ENCODE measurements at regions not wholly inside any gene's neighbourhood (a gene's known extent, or its start where the extent isn't known, plus 50 kb on each side); places are given as distances from the start of the nearest gene placed in this dataset.
"Not testable (repeated sequence)": the region's sequence is repeated elsewhere in the genome, so short reads cannot be mapped to it uniquely, and the experiment has no call there.

- DNase-seq: no peak
These were observed 160.4 kb upstream of the PCDH9 start for GRCh38 chr13:67390462-67391086.

DNA sequence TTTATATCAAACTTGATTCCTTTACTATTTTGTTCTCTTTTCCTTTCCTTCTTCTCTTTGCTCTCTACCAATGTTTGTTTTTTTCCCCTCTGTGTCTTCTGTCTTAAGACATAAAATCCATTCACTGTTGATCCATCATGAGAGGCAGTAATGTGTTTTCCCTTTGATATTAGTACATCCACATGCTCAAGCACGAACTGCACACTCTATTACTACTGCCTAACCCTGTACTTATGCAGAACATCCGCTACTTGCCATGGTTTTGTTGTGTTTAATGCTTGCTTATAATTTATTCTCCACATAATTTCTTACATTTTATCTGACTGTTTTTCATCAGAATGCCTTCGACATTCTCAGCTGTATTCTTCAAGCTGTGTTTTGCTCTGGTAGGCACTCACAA is 159.0 kb upstream of the PCDH9 start:
- no peak for DNase-seq

- not testable (repeated sequence) for DNase-seq
These were observed 153.1 kb upstream of the PCDH9 start for GRCh38 chr13:67383109-67383757.

DNA sequence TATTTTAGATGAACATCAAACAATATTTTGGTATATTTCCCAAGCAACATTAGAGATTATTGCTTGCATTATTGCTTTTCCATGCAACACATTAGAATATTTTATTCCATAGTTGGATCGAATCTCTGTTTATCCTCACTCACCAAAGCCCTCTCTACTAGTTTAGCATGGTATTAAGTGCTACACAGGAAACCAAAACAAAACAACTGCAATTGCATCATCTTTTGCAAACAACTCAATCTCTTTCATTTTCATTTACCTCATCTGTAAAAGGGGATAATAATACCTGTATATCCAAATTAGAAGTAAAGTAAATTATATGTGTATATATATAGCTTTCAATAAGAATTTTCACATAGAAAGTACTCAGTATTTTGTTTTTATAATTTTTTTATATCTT is 147.8 kb upstream of the PCDH9 start:
- DNase-seq: no peak

DNA sequence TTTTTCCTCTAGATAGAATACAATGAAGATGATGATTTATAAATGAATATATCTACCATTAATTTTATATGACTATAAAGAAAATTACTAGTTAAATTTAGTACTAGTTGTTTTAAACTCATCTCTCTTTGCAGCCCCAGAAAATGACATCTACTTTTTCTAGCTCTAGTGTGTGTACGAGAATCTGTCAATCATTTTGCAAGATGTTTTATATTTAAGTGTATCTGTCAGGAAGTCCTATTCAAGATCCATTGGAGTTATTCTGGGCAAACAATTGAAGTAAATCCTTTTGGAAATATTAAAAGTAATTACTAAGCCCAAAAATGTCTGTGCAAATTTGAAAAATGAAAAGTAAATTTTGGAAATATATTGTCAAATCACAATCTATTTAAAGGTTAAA is 144.3 kb upstream of the PCDH9 start:
- DNase-seq: no peak

GRCh38 chr13:67372868-67373464 is 142.8 kb upstream of the PCDH9 start:
- no peak for DNase-seq

GRCh38 chr13:67369895-67370660 is 139.9 kb upstream of the PCDH9 start:
- no peak for DNase-seq

GRCh38 chr13:67367399-67367798 is 137.3 kb upstream of the PCDH9 start:
- DNase-seq: no peak

DNA sequence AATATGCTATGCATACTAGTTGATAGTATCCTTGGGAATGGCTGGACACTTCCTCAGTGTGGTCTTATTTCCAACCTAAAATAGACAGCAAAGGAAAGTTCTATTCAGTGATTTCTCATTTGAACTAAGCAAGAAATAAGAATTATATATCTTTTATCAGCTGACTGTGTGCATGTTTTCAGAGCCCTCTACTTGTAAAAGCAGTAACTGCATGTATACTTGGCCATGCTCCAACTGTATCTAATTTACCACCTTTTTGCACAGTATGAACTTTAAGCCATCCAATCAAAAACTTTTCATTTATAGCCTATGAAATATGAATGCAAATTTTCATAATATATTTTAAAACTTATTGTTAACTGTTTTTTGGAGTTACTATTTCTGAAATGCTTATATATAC is 136.4 kb upstream of the PCDH9 start:
- DNase-seq: no peak

- no peak for DNase-seq
These were observed 125.8 kb upstream of the PCDH9 start for GRCh38 chr13:67355812-67356476.

DNA sequence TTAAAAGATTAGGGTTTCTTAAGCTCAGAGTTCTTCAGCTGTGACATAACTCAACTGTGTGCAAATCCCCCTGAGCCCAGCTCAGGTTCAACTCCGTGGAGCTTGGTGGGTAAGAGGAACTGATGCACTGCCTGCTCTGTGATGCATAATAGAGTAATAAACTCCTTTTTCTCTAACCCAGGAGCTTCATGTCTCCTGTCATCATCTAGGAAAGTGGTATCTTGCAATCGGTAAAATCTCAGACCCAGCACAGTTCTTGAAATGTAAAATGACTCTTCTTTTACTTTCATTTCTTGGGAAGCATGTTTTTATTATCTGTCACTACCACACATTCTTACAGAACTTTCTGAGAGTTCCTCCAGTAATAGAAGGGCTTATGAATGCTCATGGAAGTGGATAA is 123.8 kb upstream of the PCDH9 start:
- DNase-seq: no peak

GRCh38 chr13:67353031-67353430 is 122.9 kb upstream of the PCDH9 start:
- DNase-seq: no peak

DNA sequence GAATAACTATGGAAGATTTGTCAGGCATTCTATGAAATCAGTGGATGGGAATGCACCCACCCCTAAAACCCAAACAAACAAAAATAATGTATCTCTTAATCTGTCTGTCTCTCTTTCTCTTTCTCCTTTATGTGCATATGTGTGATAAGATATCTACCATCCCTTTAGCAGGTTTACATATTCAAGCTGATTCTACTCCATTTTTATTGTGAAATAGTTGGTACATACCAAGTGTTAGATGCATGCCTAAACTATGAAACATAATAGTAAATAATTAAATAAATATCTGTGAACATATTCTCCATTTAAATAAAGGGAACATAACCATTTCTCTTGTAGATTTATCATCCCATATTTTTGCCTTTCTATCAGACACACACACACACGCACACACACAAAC is 121.8 kb upstream of the PCDH9 start:
- no peak for DNase-seq

- DNase-seq: no peak
These were observed 121.0 kb upstream of the PCDH9 start for GRCh38 chr13:67351114-67351513.

GRCh38 chr13:67343777-67344176 is 113.6 kb upstream of the PCDH9 start:
- no peak for DNase-seq

DNA sequence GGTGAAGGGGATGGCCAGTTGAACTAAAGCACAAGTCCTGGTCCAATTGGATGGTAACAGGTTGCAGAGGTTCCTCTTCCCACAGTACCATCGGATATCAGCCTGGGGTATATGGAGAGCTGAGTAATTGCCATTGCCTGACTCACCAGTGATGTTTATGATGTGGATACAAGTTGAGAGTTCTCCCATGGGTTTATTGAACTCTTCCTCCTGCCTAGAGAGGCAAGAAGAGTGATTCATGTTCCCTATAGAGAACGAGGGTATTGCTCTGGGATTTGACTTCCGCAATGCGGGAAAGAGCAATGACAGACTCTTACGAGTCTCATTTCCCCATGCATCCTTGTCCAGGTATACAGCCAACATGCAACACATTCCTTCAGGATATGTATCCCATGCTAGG is 111.3 kb upstream of the PCDH9 start:
- no peak for DNase-seq

- DNase-seq: no peak
These were observed 100.0 kb upstream of the PCDH9 start for GRCh38 chr13:67330149-67330548.

DNA sequence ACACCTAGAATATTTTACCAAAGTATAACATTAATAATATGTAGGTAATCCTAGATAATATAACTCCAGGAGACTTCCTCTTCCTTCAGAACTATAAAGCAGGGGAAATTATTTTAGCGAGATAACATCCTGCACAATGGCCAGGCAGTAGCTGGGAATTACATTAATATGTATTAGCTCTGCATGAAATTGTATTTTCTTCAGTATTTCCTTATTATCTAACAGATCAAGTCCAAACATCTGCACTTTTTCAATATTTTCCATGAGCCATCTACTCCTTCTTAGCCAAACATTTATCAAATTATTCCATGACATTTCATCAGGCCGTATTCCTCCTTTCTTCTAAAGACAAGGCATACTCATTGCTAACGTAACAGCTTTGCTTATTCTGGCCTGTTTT is 98.8 kb upstream of the PCDH9 start:
- no peak for DNase-seq

DNA sequence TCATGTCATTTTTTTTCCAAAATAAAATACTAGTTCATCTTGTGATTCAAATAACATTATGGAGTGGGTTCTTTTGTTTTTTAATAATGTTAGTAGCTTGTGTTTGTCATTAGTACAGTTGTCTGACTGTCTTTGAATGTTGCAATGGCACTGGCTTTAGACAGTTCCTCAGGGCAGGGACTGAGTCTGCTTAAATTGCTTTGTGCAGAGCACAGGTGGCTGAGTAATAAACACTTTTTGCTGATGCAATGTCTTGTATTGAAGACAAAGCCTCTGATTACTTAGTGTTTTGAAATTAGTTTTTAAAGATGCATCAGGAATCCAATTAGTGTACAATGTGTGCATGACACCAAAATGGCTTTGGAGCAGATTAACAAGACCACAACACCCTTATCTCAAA is 88.7 kb upstream of the PCDH9 start:
- no peak for DNase-seq

- DNase-seq: no peak
These were observed 88.3 kb upstream of the PCDH9 start for GRCh38 chr13:67318398-67318797.

- no peak for DNase-seq
These were observed 84.3 kb upstream of the PCDH9 start for GRCh38 chr13:67314405-67314804.

DNA sequence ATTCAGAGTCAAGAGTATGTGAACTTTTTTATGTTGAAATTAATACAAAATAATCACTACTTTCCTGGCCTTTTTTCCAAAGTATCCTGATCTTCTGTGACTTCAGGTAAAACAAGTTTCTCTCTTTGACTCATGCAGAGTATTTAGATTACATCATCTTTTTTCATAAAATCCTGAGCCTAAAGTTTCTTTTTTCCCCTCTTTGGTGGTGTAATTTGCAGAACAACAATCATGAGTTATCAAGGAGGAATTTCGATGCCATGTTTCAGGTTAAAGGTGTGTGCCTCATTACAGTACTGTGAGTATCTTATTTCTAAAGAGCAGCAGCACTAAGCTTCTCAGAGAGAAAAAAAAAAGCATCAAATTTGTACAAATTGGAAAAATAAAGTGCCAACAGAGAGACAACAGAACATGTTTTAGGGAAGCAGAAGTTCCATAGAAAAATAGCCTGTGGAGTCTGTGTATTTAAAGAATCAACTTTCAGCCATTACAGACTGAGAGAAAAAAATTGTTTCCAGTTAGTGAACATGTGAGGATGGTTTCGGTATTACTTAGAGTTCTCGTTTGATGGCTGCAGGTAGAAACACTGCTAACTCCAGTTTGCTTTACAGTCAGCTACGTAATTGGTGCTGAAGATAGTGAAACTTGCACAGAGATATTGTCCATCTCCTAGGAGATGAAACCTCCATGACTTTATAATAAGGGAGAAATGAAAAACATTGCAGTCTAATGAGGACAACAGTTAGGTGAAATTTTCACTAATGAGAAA is 78.1 kb upstream of the PCDH9 start:
- no peak for DNase-seq

DNA sequence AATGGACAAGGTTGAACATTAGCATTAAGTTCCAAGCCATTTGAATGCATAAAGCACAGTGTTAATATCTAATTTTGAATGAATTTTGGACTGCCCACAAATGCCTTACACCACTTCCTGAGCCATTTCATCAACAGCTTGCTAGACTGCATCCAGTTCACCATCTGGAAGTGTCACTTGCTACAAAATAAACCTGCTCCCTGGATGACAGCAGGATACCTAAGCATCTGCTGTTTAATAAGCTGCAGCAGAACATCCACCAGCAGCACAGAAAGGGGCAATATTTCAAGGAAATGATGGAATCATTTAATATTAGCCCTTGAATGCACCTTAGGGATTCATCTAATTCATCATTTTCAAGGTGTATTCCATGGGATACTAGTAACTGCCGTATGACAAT is 76.6 kb upstream of the PCDH9 start:
- no peak for DNase-seq

Data from femur (tissue), 1 donor.